Fibroblast of villous mesenchyme (primary cell): ENCODE measurements at regions not wholly inside any gene's neighbourhood (a gene's known extent, or its start where the extent isn't known, plus 50 kb on each side); places are given as distances from the start of the nearest gene placed in this dataset.
A peak's percentile ranks its signal among the peaks of the same experiment; 100 is the strongest.
"Not testable (repeated sequence)": the region's sequence is repeated elsewhere in the genome, so short reads cannot be mapped to it uniquely, and the experiment has no call there.

Experiments used
- DNase-seq: peaks from one replicate; pipeline ENCODE4 v3.0.0-alpha.2; 2010; ENCODE audit warnings: low read depth
- H3K4me3 ChIP-seq: 2 replicates; pipeline ENCODE4 v1.5.1; 2011; ENCODE audit warnings: low read depth, mild to moderate bottlenecking, low read length
- CTCF ChIP-seq: IDR thresholded peaks from 2 replicates; pipeline ENCODE4 v1.5.1; 2012; ENCODE audit warnings: low read depth, mild to moderate bottlenecking, low read length; ENCODE audit not compliant: insufficient read depth

GRCh38 chr4:123603165-123603564 lies 206.6 kb downstream of the SPRY1 start:
- no peak overlapping the region for H3K4me3 ChIP-seq
- no peak for TF ChIP-seq CTCF
- DNase-seq: peak; percentile 10

GRCh38 chr4:123605797-123606196 lies 209.2 kb downstream of the SPRY1 start:
- DNase-seq, H3K4me3 ChIP-seq: not testable (repeated sequence)

- no peak for TF ChIP-seq CTCF
- DNase-seq: no peak
- no peak overlapping the region for H3K4me3 ChIP-seq
Measured at GRCh38 chr4:123606336-123606735, 209.7 kb downstream of the SPRY1 start.

DNA sequence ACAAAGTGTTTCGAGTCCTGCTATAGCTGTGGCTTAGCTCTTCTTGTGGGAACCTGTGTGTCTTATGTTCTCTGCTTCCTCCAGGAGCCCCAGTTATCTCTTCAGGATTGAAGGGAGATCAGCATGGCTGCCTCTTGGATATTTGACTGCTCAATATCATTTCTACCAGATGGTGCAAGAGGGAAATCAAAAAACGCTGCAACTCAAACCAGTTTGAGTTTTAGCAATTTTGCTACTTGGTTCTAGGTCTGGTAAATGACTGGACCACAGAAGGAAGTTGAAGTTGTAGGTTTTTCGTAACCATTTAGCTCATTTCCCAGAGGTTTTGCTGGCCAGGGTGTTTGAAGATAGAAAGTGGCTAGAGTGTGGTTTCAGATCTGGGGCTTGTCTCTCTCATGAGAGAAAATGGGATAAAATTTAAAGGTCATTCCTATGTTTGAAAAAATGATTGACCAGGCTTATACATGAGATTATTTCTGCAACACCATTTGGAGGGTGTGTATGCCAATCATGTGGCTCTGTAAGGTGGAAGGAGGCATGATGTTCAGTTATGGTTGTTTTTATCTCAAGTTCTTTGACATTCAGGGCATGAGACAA lies 210.4 kb downstream of the SPRY1 start:
- TF ChIP-seq CTCF: no peak
- no peak for DNase-seq
- no peak overlapping the region for H3K4me3 ChIP-seq

- no peak overlapping the region for H3K4me3 ChIP-seq
- no peak for TF ChIP-seq CTCF
- DNase-seq: no peak
Measured at GRCh38 chr4:123609829-123610228, 213.2 kb downstream of the SPRY1 start.

DNA sequence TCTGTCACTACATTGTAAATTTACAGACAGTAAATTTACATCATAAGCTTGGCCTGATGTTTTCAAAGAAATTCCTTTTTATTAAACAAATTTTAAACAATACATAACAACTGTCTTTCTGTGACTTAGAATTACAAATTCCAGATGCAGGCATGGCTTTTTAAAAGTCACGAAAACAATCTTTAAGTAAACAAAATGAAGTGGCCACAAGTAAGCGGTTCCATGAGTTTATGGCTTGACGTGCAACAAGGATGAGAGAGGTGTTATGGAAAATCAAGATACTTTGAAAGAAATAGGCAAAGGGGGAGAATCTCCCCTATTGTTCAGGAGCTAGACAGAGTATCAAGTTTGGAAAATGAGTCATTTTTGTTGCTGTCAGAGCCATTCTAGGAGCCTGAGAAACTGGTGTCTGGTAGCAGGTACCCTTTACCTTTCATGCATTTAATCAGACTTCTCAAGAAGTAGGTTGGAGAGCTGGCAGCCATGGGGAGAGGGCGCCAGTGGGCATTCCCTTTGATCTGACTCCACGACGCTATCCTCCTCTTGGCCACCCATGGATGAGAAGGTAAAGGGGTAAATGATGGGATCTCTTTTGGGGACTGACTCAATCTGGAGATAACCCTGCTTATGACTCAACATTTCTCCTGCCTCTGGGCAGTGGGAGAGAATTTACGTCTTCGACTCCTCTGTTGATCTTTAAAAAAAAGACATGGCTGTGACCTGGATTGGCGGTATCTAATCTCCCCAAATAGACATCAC lies 217.2 kb downstream of the SPRY1 start:
- DNase-seq: peak; percentile 82
- no peak for TF ChIP-seq CTCF

GRCh38 chr4:123615901-123616300 lies 219.3 kb downstream of the SPRY1 start:
- no peak for DNase-seq
- H3K4me3 ChIP-seq: no peak overlapping the region
- TF ChIP-seq CTCF: no peak

More for the DNA sequence above, 217.2 kb downstream of the SPRY1 start:
- H3K4me3 ChIP-seq: no peak overlapping the region
